DOHH2 (cell line): ENCODE measurements at regions not wholly inside any gene's neighbourhood (a gene's known extent, or its start where the extent isn't known, plus 50 kb on each side); places are given as distances from the start of the nearest gene placed in this dataset.

Experiments
- H3F3A ChIP-seq: fragments of 200-600 bp; sonication (generic), shearing (Covaris generic); 2 replicates; pipeline ENCODE4 v1.6.0; 2016; ENCODE audit warnings: antibody characterized with exemption, mild to moderate bottlenecking; ENCODE audit not compliant: control insufficient read depth, insufficient read depth
- H3K27ac ChIP-seq: fragments of 200-600 bp; sonication (generic); 2 replicates; pipeline ENCODE4 v1.5.1; 2014; ENCODE audit warnings: low read depth, mild to moderate bottlenecking, low read length, moderate library complexity
- H3K27me3 ChIP-seq: fragments of 200-600 bp; sonication (generic); 2 replicates; pipeline ENCODE4 v1.6.1; 2014; ENCODE audit warnings: mild to moderate bottlenecking, low read length, mixed read lengths; ENCODE audit not compliant: control insufficient read depth
- H3K36me3 ChIP-seq: fragments of 200-600 bp; sonication (generic); 2 replicates; pipeline ENCODE4 v1.6.1; 2014; ENCODE audit warnings: mild to moderate bottlenecking, low read length, moderate library complexity, mixed read lengths; ENCODE audit not compliant: control insufficient read depth
- H3K4me1 ChIP-seq: fragments of 200-600 bp; sonication (generic); 2 replicates; pipeline ENCODE4 v1.6.1; 2014; ENCODE audit warnings: mild to moderate bottlenecking, low read length, mixed read lengths; ENCODE audit not compliant: control insufficient read depth
- H3K4me2 ChIP-seq: fragments of 200-600 bp; sonication (generic); 2 replicates; pipeline ENCODE4 v1.6.0; 2014; ENCODE audit warnings: mild to moderate bottlenecking, low read length, moderate library complexity
- H3K4me3 ChIP-seq: fragments of 200-600 bp; sonication (generic); 2 replicates; pipeline ENCODE4 v1.5.1; 2014; ENCODE audit warnings: mild to moderate bottlenecking, low read length, mixed read lengths
- H3K79me2 ChIP-seq: fragments of 200-600 bp; sonication (generic); 2 replicates; pipeline ENCODE4 v1.6.1; 2014; ENCODE audit warnings: mild to moderate bottlenecking, low read length, mixed read lengths; ENCODE audit not compliant: control insufficient read depth
- H3K9me2 ChIP-seq: fragments of 200-600 bp; sonication (generic); replicated peaks from 2 replicates; pipeline ENCODE4 v1.6.1; 2014; ENCODE audit warnings: mild to moderate bottlenecking, low read length, mixed read lengths; ENCODE audit not compliant: control insufficient read depth
- H3K9me3 ChIP-seq: fragments of 200-600 bp; sonication (generic); 2 replicates; pipeline ENCODE4 v1.6.1; 2014; ENCODE audit warnings: antibody characterized with exemption, low read length, mixed read lengths; ENCODE audit not compliant: control insufficient read depth, insufficient read depth
- H4K20me1 ChIP-seq: fragments of 200-600 bp; sonication (generic); 2 replicates; pipeline ENCODE4 v1.6.0; 2014; ENCODE audit warnings: low read depth, mild to moderate bottlenecking, antibody characterized with exemption, low read length, moderate library complexity; ENCODE audit not compliant: control insufficient read depth, insufficient read depth
- CTCF ChIP-seq: fragments of 200-600 bp; sonication (generic); IDR thresholded peaks from one replicate; pipeline ENCODE4 v1.5.1; 2014; ENCODE audit warnings: antibody characterized with exemption, mild to moderate bottlenecking, low read depth, low read length; ENCODE audit not compliant: poor library complexity, severe bottlenecking
- EZH2phosphoT487 ChIP-seq: fragments of 200-600 bp; sonication (generic); IDR thresholded peaks from 2 replicates; pipeline ENCODE4 v1.6.1; 2017; ENCODE audit warnings: borderline replicate concordance, mild to moderate bottlenecking, antibody characterized with exemption, low read length, moderate library complexity, mixed read lengths

- Histone ChIP-seq H3K9me3 (no peaks in the 10 kb centered on the region), H3F3A (no peaks in the 10 kb centered on the region), H3K79me2 (no peaks in the 10 kb centered on the region), H3K27me3 (no peaks in the 10 kb centered on the region), H4K20me1 (no peaks in the 10 kb centered on the region), H3K4me1 (no peaks in the 10 kb centered on the region), H3K4me3 (no peak overlapping the region), H3K36me3 (no peaks in the 10 kb centered on the region), H3K9me2 (no peaks in the 10 kb centered on the region), H3K27ac (no peak overlapping the region), H3K4me2 (no peak overlapping the region)
- no peak for TF ChIP-seq EZH2phosphoT487
- no peak for TF ChIP-seq CTCF
These were observed 136.5 kb upstream of the PDE10A start for GRCh38 chr6:165799391-165800153.

- Histone ChIP-seq H3K27ac (no peak overlapping the region), H3K4me3 (no peak overlapping the region), H3K9me2 (no peaks in the 10 kb centered on the region), H3K4me2 (no peak overlapping the region), H3K4me1 (no peaks in the 10 kb centered on the region), H3K79me2 (no peaks in the 10 kb centered on the region), H3K9me3 (no peaks in the 10 kb centered on the region), H3K36me3 (no peaks in the 10 kb centered on the region), H3F3A (no peaks in the 10 kb centered on the region), H3K27me3 (no peaks in the 10 kb centered on the region), H4K20me1 (no peaks in the 10 kb centered on the region)
- TF ChIP-seq EZH2phosphoT487 (no peak), CTCF (no peak)
These were observed 135.9 kb upstream of the PDE10A start for GRCh38 chr6:165798991-165799390.

GRCh38 chr6:165794179-165794601 is 131.1 kb upstream of the PDE10A start:
- Histone ChIP-seq H3K27ac (no peak overlapping the region), H3K4me1 (peaks cover 5% of the 10 kb centered on the region; the same call in 1 of the 2 replicates), H3K9me3 (no peaks in the 10 kb centered on the region), H3K4me3 (no peak overlapping the region), H3K79me2 (no peaks in the 10 kb centered on the region), H3F3A (no peaks in the 10 kb centered on the region), H4K20me1 (no peaks in the 10 kb centered on the region), H3K4me2 (no peak overlapping the region), H3K36me3 (no peaks in the 10 kb centered on the region), H3K9me2 (no peaks in the 10 kb centered on the region), H3K27me3 (no peaks in the 10 kb centered on the region)
- TF ChIP-seq EZH2phosphoT487: no peak
- no peak for TF ChIP-seq CTCF
